GM19372 (cell line): ENCODE measurements at regions not wholly inside any gene's neighbourhood (a gene's known extent, or its start where the extent isn't known, plus 50 kb on each side); places are given as distances from the start of the nearest gene placed in this dataset.

Source experiments
- ATAC-seq: cut with Tn5 transposase; IDR thresholded peaks from one replicate; pipeline ENCODE4 v1.9.1; 2021; ENCODE audit warnings: mild to moderate bottlenecking, low read depth, moderate library complexity; ENCODE audit not compliant: unreplicated experiment

DNA sequence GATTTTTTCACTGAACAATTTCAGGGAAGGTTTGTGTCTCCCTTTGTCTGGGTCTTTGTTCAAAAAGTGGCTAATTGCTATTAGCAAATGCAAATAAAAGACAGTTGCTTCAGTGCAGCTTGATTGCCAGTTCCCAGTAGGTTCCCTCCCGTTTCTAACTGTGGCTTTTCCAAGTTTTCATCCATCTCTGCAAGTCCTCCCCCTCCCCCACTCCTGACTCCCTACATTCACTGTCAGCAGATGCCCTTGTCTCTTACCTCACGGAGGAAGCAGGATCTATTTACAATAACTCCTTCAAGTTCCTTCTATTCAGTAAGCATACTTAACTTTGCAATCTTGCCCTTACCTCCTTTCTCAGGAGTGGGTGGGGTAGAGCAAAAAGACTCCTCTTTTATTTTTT, 55.4 kb upstream of the SCEL start:
- ATAC-seq: no peak

DNA sequence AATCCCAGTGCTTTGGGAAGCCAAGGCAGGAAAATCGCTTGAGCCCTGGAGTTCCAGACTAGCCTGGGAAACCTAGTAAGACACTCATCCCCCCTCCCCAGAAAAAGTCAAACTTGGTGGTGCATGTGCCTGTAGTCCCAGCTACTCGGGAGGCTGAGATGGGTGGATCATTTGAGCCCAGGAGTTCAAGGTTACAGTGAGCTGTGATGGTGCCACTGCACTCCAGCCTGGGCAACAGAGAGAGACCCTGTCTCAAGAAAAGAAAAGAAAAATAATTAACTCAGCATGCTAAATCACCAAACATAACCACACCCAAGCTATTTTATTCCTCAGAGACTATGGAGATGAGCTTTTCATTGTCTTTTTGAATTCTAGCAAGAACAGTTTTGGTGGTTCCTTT, 56.2 kb upstream of the SCEL start:
- no peak for ATAC-seq

DNA sequence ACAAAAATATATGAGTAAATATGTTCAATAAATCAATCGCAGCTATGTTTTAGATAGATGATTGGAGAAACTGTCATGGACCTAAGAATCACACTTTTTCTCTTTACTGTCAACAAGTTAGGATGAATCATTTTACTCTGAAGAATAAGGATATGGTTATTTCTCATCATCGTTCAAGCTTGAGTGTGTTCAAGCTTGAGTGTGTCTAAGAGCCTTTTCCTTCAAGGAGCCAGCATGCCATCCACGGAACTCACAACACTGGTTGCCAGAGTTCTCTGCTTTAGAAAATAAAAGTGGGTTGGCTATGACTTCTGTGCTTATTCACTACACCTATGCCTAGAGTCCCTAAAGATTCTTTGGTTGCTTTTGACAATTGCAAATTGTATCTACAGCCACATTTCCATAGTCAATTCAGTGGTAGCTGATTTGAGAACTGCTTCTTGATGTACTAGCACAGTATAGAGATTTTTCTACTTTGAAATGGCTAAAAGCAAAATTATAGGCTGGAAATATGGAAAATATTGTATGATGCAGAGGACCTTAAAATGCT, 58.1 kb upstream of the SCEL start:
- ATAC-seq: no peak

DNA sequence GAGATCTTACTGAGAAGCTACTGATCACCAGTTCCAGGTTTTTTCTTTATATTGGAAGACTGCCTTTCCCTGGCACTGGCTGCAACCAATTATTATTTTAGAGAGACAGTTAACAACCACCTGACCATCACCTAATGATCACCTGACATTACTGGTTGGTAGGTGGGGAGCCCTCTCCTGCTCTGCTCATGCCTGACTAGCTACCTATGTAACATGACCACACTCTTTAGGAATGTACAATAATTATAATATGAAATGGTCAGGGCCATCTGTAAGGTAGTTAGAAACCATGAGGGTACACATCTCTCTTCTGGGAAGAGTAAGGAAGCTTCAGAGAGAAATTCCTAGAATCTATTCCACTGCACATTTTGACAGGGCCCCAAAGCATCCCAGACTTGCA, 59.0 kb upstream of the SCEL start:
- ATAC-seq: no peak

DNA sequence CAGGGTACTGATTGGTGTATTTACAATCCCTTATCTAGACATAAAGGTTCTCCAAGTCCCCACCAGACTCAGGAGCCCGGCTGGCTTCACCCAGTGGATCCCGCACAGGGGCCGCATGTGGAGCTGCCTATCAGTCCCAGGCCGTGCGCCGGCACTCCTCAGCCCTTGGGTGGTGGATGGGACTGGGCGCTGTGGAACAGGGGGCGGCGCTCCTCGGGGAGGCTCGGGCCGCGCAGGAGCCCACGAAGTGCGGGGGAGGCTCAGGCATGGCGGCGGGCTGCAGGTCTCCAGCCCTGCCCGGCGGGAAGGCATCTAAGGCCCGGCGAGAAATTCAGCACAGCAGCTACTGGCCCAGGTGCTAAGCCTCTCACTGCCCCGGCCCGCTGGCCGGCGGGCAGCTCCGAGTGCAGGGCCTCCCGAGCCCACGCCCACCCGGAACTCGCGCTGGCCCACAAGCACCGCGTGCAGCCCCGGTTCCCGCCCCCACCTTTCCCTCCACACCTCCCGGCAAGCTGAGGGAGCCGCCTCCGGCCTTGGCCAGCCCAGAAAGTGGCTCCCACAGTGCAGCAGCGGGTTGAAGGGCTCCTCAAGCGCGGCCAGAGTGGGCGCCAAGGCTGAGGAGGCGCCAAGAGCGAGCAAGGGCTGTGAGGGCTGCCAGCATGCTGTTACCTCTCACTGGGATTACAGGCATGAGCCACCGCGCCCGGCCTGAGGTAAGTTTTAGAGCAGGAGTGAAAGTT, 60.0 kb upstream of the SCEL start:
- no peak for ATAC-seq

DNA sequence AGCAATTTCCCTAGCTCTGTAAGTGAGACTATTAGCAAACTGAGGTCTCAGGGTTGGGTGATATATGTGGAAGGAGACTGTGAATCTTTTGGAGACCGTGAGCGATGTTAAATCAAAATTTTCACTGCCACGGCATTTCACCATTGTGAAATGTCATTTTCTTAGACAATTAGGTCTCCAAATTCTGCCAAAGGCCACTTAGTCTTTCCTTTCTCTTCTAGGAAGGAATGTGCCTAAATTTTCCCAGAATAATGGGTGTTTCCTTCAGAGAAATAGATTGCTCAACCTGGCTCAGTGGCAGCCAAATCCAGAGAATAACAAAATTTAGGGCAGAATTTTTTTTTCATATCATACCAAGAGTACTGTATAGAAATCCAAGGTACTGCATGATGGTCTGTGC, 64.5 kb upstream of the SCEL start:
- no peak for ATAC-seq

DNA sequence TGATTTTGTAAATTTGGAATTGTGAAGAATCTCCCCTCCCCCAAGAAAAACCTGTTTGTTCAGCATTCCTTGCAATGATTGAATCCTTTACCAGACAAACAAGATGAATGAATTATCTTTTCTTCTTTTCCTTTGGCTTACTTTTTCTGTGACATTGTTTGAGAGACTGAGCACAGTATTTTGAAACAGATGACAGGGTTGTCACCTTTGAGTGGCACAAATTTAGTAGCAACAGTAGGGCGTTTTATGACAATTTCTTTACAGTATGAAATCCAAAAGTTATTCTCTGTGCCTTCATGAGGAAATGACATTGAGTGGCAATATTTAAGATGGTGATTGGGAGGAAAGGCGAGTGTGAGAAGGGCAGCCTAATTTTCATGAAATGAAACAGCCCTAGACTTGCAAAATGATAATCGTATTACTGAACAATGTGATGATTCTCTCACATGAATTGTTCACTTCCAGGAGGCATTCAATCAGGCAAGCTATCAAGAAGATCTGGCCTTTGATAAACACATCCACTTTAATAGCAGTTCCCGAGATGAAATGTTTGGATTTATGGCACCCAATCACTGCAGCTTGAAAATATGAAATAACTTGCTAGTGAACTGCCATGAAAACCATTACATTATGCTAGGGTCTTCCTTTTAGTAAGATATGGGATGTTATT, 68.6 kb upstream of the SCEL start:
- ATAC-seq: no peak

DNA sequence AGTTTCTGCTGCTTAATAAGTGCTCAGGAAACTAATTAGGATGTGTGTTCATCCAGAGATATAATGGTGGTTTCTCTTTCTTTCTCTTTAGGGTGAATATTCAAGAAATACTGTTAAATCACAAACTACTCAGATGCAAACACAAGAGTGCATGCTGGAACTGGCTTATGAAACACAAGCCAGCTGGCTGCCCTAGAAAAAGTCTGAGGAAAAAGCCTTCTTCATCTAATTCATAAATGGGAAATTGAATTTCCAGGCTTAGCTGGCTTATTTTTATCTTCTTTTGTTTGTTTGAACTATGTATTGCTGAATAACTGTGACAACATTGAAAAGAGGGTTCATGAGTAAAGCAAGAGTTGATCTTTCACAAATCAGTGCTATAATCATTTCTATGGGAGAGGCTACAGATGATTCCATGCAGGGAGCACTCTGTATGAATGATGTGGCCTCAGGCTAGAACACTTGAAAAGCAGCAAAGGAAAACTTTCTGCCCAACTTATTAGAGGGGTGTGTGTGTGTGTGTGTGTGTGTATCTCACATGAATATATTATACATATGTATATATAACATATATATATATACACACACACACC, 69.8 kb upstream of the SCEL start:
- ATAC-seq: no peak

DNA sequence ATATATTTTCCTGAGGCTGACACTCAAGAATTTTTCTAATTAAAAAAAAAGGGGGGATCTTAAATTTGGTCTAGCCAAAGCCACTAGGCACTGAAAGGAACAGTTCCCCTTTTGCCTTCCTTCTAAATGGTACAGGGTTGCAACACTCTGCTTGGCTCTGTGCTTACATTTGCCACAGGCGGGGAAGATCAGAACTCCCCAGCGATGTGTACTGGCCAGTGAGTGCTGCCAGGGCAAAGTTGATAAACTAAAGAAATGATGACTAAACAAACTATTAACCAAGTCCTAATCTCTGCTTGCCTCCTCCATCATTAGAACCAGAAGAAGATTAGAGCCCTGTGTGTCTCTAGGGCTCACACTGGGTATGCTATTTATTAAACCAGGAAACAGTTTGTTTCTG, 75.3 kb upstream of the SCEL start:
- ATAC-seq: peak; percentile 95

DNA sequence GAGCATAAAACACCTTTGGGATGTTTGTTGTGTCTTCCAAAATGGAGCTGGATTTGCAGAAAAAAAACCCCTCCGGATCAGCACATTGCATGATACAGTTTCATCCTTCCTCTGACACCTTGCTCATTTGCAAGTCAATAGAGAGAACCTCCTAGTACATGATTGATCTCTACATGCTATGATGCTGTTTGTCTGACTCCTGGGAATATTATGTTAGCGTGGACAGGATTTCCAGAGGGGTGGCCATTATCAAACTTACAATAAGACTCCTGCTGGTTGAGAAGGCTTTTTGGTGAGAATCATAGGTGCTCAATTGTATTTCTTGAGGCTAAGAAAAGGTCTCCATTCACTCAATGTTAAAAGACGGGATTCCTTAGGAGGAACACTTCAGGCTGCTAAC, 75.9 kb upstream of the SCEL start:
- ATAC-seq: no peak

DNA sequence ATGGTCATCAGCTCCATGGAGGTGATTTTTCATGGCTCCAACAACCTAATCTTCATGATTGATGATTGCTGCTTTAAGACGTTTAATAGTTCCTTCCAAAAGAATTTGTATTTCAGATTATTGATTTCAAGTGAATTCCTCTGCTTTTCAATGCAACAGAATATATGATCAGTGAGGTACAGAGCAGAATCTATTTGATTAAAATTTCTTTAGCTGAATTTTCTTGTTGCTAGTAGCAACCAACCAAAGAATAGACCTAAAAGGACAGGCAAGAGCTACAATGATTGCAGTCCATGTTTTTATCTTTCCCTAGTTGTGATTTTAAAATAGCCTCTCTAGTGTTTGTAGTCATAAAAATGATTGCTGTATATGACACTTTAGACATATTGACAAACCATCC, 76.8 kb upstream of the SCEL start:
- no peak for ATAC-seq

DNA sequence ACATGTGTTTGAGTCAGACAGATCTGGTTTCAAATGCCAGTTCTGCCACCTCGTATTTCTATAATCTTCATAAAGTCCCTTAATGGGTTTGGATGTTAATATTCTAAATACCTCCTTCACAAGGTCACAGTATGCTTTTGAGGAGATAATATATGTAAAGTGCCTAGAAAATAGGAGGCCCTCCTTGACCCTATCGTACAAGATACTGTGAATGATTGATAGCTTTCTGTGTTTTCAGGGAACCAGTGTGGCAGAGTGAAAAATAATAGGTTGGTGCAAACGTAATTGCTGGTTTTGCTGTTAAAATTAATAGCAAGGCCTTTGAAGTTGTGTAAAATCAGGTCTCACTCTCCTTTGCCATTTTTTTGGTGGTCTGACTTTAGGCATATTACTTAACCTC, 77.5 kb upstream of the SCEL start:
- no peak for ATAC-seq

DNA sequence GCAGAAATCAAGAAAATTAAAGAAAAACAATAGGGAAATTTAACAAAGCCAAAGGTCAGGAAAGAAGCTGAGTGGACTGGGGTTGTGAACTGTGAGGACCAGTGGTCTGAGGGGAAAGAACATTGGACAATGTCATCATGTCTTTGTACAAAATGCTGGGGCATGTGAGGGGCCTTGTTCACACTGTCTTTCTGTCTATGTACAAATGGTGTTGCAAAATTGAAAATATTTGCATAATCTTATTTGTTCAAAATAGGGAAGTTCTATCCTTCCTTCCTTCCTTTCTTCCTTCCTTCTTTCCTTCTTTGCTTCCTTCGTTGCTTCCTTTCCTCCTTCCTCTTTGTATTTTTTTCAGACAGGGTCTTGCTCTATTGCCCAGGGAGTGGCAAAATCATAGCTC, 79.2 kb upstream of the SCEL start:
- no peak for ATAC-seq

DNA sequence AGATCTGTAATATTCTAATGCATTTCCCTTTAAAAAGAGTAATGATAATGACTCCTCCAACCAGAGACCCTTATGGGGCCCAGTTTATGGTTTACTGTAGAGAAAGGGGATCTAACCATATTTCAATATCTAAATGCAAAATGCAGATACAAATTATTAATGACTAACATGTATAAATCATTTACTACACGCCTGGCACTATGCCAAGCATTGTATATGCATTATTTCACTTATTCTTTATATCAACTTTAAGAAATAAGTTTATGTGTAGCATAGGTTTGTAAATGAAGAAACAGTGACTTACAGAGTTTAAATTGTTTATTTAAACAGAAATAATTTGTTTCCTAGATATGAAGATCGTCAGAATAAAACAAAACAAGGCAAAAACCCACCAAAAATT, 86.2 kb upstream of the SCEL start:
- no peak for ATAC-seq

DNA sequence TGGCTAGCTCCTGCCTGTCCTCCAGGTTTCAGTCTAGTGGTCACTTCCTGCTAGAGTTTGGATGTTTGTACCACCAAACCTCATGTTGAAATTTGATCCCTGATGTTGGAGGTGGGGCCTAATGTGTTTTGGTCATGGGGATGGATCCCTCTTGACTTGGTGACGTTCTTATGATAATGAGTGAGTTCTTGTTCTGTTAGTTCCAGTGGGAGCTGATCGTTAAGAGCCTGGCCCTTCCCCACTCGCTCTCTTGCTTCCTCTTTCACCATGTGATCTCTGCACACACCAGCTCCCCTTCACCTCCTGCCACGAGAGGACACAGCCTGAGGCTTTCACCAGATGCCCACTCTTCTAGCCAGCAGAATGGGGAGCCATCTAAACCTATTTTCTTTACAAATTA, 86.8 kb upstream of the SCEL start:
- no peak for ATAC-seq

DNA sequence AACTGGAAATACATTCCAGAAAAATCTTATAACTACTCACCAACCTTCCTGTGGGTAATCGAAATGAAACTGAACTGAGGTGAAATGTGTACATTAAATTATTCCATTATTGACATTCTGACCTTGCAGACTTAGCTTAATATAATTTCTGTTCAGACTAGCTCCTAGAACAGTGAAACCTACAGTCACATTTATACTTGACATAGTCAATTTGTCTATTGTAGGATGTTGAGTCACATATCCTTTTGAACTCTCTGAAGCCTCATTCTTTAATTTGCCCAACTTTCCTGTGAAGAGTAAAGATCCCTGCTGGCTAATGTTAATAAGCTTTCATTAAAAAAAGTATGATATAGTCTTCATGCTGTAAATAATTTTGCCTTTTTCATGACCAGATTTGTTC, 92.0 kb upstream of the SCEL start:
- ATAC-seq: no peak

DNA sequence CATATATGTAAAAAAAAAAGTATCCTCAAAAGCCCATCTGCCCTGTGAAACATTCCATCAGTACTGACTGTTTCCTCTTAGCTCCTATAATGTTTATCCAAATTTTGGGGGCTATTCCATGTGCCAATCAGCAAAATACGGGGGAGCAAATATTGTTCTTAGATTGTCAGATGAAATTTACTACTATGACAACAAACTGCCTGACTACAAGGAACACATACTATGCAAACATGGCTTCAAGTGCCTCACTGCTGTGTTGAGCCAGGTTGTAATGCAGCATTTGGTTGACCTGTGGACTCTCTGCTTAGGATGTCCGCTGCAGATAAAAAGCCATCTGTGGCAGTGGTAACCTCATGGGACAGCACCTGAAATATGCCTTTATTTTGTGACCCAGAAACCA, 98.2 kb upstream of the SCEL start:
- ATAC-seq: no peak

DNA sequence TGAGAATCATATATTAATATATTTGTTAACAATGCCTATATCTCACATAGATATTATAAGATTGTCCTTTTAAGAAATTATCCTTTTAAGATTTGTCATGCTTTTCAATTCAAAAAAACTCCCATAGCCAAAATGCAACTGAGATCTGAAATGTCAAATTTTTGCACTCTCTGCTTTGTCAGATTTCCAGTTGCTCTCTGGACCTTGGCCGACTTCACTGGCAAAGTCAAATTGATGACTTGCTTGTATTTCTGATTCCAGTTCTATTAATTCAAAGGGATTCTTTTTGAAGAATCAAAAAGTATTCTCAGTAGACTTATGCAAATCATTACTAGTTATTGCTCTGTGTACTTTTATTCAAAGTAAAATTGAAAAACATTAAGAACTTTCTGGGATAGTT, 101.2 kb upstream of the SCEL start:
- no peak for ATAC-seq

DNA sequence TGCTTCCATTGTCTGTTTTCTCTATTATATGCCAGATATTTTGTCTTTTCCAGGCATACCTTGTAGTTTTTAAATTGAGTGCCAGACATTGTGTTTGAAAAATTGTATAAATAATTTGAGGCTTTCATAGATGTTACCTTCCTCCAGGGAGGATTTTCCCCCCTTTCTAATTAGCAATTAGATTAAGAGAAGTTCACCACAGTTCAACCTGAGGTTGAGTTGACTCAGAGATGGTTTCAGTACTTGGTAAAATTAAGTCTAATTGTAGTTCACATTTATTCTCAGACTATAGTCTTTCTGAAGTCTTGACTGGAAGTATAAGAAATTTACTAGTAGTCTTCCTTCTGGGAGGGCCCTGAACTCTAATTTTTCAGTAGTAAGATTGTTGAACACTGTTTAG, 104.1 kb upstream of the SCEL start:
- no peak for ATAC-seq

DNA sequence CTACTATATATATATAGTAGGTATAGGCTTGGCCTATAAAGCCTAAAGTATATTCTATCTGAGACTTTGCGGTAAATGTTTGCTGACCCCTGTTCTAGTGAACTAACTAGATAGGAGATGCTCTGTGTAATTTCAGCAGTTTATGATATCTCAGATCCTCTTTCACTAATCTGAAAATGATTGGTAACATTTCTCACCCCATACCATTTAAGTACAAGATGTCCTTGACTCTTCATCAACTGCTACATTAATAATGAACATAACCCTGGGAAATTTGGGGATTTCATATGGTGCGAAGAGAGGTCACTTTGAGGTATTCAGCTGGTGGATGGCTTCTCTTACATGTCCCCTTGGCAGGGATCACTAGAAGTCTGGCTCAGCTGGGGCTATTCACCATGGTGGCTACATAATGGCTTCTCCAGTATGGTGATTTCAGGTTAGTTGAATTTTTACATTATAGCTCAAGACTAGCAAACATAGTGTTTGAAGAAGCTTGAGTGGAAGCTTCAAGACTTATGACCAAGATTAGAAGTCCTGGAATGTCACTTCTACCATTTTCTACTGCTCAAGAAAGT, 103.6 kb upstream of the MYCBP2 start:
- ATAC-seq: peak; percentile 42

DNA sequence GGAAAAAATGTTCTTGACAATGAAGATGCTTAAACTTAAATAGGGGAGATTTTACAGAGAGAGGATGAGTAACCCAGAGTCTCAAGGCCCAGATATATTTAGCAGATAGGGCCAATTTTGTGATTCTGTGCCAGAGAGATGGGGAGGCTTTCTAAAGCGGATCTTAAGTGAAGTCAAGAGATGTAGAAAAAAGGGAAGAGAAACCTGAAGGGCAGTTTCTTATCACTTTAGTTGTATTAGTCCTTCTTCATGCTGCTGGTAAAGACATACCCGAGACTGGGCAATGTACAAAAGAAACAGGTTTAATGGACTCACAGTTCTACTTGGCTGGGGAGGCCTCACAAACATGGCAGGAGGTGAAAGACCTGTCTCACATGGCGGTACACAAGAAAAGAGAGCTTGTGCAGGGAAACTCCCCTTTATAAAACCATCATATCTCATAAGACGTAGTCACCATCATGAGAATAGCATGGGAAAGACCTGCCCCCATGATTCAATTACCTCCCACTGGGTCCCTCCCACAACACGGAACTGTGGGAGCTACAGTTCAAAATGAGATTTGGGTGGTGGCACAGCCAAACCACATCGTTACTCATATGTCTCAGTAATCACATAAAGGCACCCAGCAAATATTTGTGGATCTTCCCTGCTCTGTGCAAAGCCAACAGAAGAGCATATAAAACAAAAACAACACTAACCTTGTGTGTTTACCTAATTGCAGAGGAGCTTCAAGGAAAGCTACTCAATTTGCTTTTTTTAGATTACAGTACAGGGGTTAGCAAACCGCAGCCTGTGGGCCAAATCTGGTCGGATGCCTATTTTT, 102.6 kb upstream of the MYCBP2 start:
- peak; percentile 59 for ATAC-seq
